ENCODE measurements at regions not wholly inside any gene's neighbourhood (a gene's known extent, or its start where the extent isn't known, plus 50 kb on each side); places are given as distances from the start of the nearest gene placed in this dataset.

GRCh38 chr14:100654814-100655740, 67.9 kb upstream of the BEGAIN start:
- TF ChIP-seq ZNF274 (IDR thresholded peaks at IDR 0.05; ENCODE audit: low read depth, low read length) (no peak), YY1 (IDR thresholded peaks at IDR 0.05; ENCODE audit: insufficient read depth, insufficient read length) (no peak), SUZ12 (IDR thresholded peaks at IDR 0.05; ENCODE audit: extremely low read depth, insufficient read depth, insufficient read length) (no peak)
